ENCODE measurements at regions not wholly inside any gene's neighbourhood (a gene's known extent, or its start where the extent isn't known, plus 50 kb on each side); places are given as distances from the start of the nearest gene placed in this dataset.

GRCh38 chr9:117480729-117481128 is 65.9 kb upstream of the ASTN2 start:
- no peak for TF ChIP-seq EZH2 (IDR thresholded peaks at IDR 0.05; ENCODE audit: borderline replicate concordance)
- TF ChIP-seq, protein P1, sequence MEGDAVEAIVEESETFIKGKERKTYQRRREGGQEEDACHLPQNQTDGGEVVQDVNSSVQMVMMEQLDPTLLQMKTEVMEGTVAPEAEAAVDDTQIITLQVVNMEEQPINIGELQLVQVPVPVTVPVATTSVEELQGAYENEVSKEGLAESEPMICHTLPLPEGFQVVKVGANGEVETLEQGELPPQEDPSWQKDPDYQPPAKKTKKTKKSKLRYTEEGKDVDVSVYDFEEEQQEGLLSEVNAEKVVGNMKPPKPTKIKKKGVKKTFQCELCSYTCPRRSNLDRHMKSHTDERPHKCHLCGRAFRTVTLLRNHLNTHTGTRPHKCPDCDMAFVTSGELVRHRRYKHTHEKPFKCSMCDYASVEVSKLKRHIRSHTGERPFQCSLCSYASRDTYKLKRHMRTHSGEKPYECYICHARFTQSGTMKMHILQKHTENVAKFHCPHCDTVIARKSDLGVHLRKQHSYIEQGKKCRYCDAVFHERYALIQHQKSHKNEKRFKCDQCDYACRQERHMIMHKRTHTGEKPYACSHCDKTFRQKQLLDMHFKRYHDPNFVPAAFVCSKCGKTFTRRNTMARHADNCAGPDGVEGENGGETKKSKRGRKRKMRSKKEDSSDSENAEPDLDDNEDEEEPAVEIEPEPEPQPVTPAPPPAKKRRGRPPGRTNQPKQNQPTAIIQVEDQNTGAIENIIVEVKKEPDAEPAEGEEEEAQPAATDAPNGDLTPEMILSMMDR (IDR thresholded peaks at IDR 0.05; ENCODE audit: poor library complexity), result no peak

Measured in hepatocyte (in vitro differentiated cells).